ENCODE measurements at regions not wholly inside any gene's neighbourhood (a gene's known extent, or its start where the extent isn't known, plus 50 kb on each side); places are given as distances from the start of the nearest gene placed in this dataset.
"Not testable (repeated sequence)": the region's sequence is repeated elsewhere in the genome, so short reads cannot be mapped to it uniquely, and the experiment has no call there.

DNA sequence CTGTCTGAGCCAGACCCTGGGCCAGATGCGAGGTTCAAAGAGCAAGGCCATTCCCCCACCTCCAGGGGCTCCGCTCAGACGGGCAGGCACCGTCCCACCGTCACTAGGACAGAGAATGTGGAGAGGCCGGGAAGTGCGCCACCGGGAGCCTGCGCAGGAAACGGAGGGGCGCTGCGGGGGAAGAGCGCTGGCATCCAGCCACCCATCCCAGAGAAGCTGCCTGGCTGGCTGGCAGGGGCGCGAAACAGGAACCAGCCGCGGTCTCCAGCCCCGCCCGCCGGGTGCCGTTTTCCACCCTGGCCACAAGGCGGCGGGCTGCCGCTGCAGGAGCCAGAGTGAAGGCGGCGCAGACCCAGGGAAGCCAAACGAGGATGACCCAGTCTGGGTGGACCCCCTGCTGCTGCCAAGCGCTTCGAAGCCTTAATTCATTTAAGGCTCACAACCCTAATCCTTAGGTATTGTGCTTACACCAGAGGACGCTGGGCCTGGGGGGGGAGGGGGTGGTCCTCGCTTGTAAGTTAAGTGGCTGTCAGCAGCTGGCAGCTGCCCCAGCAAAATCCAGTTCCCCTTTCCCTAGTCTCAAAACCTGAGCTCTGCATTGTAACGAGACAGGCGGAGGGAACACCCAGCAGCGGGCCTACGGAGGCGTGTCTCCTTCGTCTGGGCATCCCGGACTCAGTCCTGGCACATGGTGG is 114.8 kb upstream of the SMURF2 start:
- H3K9me3 ChIP-seq (ENCODE audit: control insufficient read depth, insufficient read depth, low read depth, low read length); BruUV-seq (replicated peaks); H3K4me1 ChIP-seq (ENCODE audit: control insufficient read depth, insufficient read depth, low read length); H3K36me3 ChIP-seq (ENCODE audit: control insufficient read depth, insufficient read depth, low read length); POLR2A ChIA-PET; in situ Hi-C loops (cut with HindIII; ENCODE audit: low pct_unique_long_range_greater_than_20kb, low sequenced_read_pairs); DNase-seq (ENCODE audit: low read depth, low spot score); H3K27me3 ChIP-seq (ENCODE audit: control insufficient read depth, insufficient read depth, low read length); H3K27ac ChIP-seq (ENCODE audit: low read length): not testable (repeated sequence)
- intact Hi-C loops (cut with micrococcal nuclease; ENCODE audit: unreplicated experiment), result loop anchor here (10.0 kb wide), 1 partner anchor 188 kb away; no protein-coding TSS in a partner anchor
- CTCF ChIA-PET, result interaction anchor here (0.6 kb wide), 1 partner anchor 209 kb away, joined by 3 read pairs; no protein-coding TSS in a partner anchor
- peak overlapping the region; percentile 12 to 31; a peak in 2 of 4 replicates for H3K4me3 ChIP-seq (ENCODE audit: low read depth in 2 of 2, low read length in 2 of 2)
- peak; percentile 63 for ATAC-seq
- peak; percentile 94 for TF ChIP-seq CTCF (IDR thresholded peaks at IDR 0.05)

DNA sequence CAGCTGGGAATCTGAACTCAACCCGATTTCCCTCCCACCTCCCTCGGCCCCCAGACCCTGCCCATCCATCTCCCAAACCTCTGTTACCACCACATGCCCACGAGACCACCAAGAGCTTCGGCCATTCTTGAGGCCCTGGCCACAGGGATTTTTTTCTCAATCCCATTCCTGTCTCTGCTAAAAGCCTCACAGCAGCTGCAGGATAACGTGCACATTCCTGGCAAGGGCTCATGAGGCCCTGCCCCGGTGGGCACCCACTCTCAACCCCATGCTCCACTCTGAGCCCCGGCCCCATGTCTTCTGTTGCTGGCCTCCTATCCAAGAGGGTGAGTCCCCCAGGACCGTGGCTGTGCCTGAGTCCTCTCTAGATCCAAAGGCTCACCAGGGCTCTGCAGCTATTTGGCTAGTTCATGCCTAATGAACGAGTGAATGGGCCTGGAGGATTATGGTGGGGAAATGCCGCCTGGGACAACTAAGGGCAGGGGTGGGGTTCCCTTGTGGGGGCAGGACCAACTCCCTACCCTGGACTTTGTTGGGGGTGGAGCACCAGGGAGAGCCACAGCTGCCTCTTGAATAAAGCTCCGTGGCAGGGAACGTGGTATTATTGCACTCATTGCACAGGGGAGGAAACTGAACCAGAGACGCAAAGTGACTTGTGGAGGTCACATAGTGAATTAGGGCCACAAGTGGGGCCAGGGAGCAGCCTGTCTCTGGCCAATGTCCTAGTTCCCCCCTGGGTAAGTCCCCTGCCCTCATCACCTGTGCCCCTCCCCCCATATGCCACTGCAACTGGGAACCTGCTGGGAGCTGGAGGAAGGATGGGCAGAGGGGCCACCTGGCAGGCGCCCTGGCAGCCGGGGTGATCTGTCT is 113.8 kb upstream of the SMURF2 start:
- POLR2A ChIA-PET, result no interaction called here

More for the DNA sequence above, 113.8 kb upstream of the SMURF2 start:
- DNase-seq (ENCODE audit: low read depth, low spot score), result no peak
- Histone ChIP-seq H3K27ac (ENCODE audit: low read length) (no peak overlapping the region), H3K9me3 (ENCODE audit: control insufficient read depth, insufficient read depth, low read depth, low read length) (no peaks in the 10 kb centered on the region), H3K4me3 (ENCODE audit: low read depth in 2 of 2, low read length in 2 of 2) (no peak overlapping the region), H3K4me1 (ENCODE audit: control insufficient read depth, insufficient read depth, low read length) (no peaks in the 10 kb centered on the region; the same call in none of the 2 replicates), H3K27me3 (ENCODE audit: control insufficient read depth, insufficient read depth, low read length) (no peaks in the 10 kb centered on the region), H3K36me3 (ENCODE audit: control insufficient read depth, insufficient read depth, low read length) (peaks cover 5% of the 10 kb centered on the region; the same call in 1 of the 2 replicates)
- intact Hi-C loops (cut with micrococcal nuclease; ENCODE audit: unreplicated experiment), result loop anchor here (10.0 kb wide), 1 partner anchor 189 kb away; no protein-coding TSS in a partner anchor
- no TSS peak for BruUV-seq (replicated peaks)
- ATAC-seq, result no peak
- CTCF ChIA-PET, result interaction anchor here (0.6 kb wide), 1 partner anchor 277 kb away, joined by 8 read pairs; no protein-coding TSS in a partner anchor
- TF ChIP-seq, protein P1, sequence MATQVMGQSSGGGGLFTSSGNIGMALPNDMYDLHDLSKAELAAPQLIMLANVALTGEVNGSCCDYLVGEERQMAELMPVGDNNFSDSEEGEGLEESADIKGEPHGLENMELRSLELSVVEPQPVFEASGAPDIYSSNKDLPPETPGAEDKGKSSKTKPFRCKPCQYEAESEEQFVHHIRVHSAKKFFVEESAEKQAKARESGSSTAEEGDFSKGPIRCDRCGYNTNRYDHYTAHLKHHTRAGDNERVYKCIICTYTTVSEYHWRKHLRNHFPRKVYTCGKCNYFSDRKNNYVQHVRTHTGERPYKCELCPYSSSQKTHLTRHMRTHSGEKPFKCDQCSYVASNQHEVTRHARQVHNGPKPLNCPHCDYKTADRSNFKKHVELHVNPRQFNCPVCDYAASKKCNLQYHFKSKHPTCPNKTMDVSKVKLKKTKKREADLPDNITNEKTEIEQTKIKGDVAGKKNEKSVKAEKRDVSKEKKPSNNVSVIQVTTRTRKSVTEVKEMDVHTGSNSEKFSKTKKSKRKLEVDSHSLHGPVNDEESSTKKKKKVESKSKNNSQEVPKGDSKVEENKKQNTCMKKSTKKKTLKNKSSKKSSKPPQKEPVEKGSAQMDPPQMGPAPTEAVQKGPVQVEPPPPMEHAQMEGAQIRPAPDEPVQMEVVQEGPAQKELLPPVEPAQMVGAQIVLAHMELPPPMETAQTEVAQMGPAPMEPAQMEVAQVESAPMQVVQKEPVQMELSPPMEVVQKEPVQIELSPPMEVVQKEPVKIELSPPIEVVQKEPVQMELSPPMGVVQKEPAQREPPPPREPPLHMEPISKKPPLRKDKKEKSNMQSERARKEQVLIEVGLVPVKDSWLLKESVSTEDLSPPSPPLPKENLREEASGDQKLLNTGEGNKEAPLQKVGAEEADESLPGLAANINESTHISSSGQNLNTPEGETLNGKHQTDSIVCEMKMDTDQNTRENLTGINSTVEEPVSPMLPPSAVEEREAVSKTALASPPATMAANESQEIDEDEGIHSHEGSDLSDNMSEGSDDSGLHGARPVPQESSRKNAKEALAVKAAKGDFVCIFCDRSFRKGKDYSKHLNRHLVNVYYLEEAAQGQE (IDR thresholded peaks at IDR 0.05; ENCODE audit: insufficient read depth in 1 of 2, low read depth in 2 of 2, low read length in 1 of 2), result no peak
- TF ChIP-seq CTCF (IDR thresholded peaks at IDR 0.05) (no peak), POLR2AphosphoS5 (IDR thresholded peaks at IDR 0.05; ENCODE audit: low read depth, low read length) (no peak), SIN3A (IDR thresholded peaks at IDR 0.05; ENCODE audit: borderline replicate concordance, insufficient read depth, low read depth, low read length) (no peak), TCF7L2 (IDR thresholded peaks at IDR 0.05; ENCODE audit: low read depth, low read length) (no peak)
- in situ Hi-C loops (cut with HindIII; ENCODE audit: low pct_unique_long_range_greater_than_20kb, low sequenced_read_pairs), result no loop called here

All from Panc1 (cell line).